GM23338 (cell line): ENCODE measurements at regions not wholly inside any gene's neighbourhood (a gene's known extent, or its start where the extent isn't known, plus 50 kb on each side); places are given as distances from the start of the nearest gene placed in this dataset.

ENCODE experiments used
- ATAC-seq: fragments of 200-7000 bp; cut with Tn5 transposase; 3 replicates; pipeline ENCODE4 v1.9.1; 2020
- DNase-seq: peaks from one replicate; pipeline ENCODE4 v3.0.0-alpha.2; 2015; ENCODE audit warnings: low spot score
- H2AFZ ChIP-seq: fragments of 200-600 bp; sonication (generic); 2 replicates; pipeline ENCODE4 v1.8.0; 2016; ENCODE audit warnings: antibody characterized with exemption, mild to moderate bottlenecking, moderate library complexity
- H3F3A ChIP-seq: fragments of 200-600 bp; sonication (generic); replicated peaks from 2 replicates; pipeline ENCODE4 v1.8.0; 2017; ENCODE audit warnings: antibody characterized with exemption, mixed run types, low read depth
- H3K27ac ChIP-seq: fragments of 200-600 bp; sonication (generic); 2 replicates; pipeline ENCODE4 v1.6.1; 2016; ENCODE audit warnings: low read depth
- H3K27me3 ChIP-seq: fragments of 200-600 bp; sonication (generic); 2 replicates; pipeline ENCODE4 v1.8.0; 2016; ENCODE audit warnings: mild to moderate bottlenecking, mixed run types, moderate library complexity; ENCODE audit not compliant: insufficient read depth
- H3K36me3 ChIP-seq: fragments of 200-600 bp; sonication (generic); 2 replicates; pipeline ENCODE4 v1.8.0; 2016; ENCODE audit warnings: mild to moderate bottlenecking; ENCODE audit not compliant: insufficient read depth
- H3K4me1 ChIP-seq: fragments of 200-600 bp; sonication (generic); 2 replicates; pipeline ENCODE4 v1.8.0; 2016; ENCODE audit warnings: mild to moderate bottlenecking, moderate library complexity; ENCODE audit not compliant: insufficient read depth
- H3K4me2 ChIP-seq: fragments of 200-600 bp; sonication (generic); 2 replicates; pipeline ENCODE4 v1.7.1; 2017; ENCODE audit warnings: mixed run types
- H3K4me3 ChIP-seq: fragments of 200-600 bp; sonication (generic); 2 replicates; pipeline ENCODE4 v1.6.1; 2016; ENCODE audit warnings: mixed run types
- H3K79me2 ChIP-seq: fragments of 200-600 bp; sonication (generic); replicated peaks from 2 replicates; pipeline ENCODE4 v1.8.0; 2017; ENCODE audit warnings: mild to moderate bottlenecking; ENCODE audit not compliant: insufficient read depth
- H3K9me2 ChIP-seq: fragments of 200-600 bp; sonication (generic); 2 replicates; pipeline ENCODE4 v1.8.0; 2017; ENCODE audit not compliant: insufficient read depth
- H4K20me1 ChIP-seq: fragments of 200-600 bp; sonication (generic); replicated peaks from 2 replicates; pipeline ENCODE4 v1.8.0; 2017; ENCODE audit warnings: mild to moderate bottlenecking; ENCODE audit not compliant: insufficient read depth
- H3K27ac Mint-ChIP-seq: 2 replicates; pipeline ENCODE4 v1.8.0; 2020; ENCODE audit warnings: inconsistent platforms, mild to moderate bottlenecking, moderate library complexity, mixed read lengths
- H3K27me3 Mint-ChIP-seq: 3 replicates; pipeline ENCODE4 v1.8.0; 2022; ENCODE audit warnings: low read depth, mild to moderate bottlenecking, moderate library complexity, mixed read lengths, inconsistent platforms; ENCODE audit not compliant: insufficient read depth, poor library complexity
- H3K36me3 Mint-ChIP-seq: 3 replicates; pipeline ENCODE4 v1.8.0; 2021; ENCODE audit warnings: low read depth, mild to moderate bottlenecking, inconsistent platforms, moderate library complexity, mixed read lengths
- H3K4me1 Mint-ChIP-seq: 3 replicates; pipeline ENCODE4 v1.8.0; 2020; ENCODE audit warnings: mild to moderate bottlenecking, inconsistent platforms, mixed read lengths
- H3K4me3 Mint-ChIP-seq: 3 replicates; pipeline ENCODE4 v1.8.0; 2021; ENCODE audit warnings: moderate library complexity, mild to moderate bottlenecking, inconsistent platforms, mixed read lengths
- H3K9me3 Mint-ChIP-seq: 3 replicates; pipeline ENCODE4 v1.8.0; 2020; ENCODE audit warnings: moderate library complexity, mild to moderate bottlenecking, inconsistent platforms, mixed read lengths
- CREB1 ChIP-seq: fragments of 250-450 bp; sonication (Bioruptor Pico); IDR thresholded peaks from 2 replicates; pipeline ENCODE4 v1.5.0; 2020; ENCODE audit warnings: low read depth, mild to moderate bottlenecking, moderate library complexity
- JUNB ChIP-seq: IDR thresholded peaks from one replicate; pipeline ENCODE4 v1.6.1; 2016; ENCODE audit warnings: antibody characterized with exemption; ENCODE audit not compliant: unreplicated experiment
- NANOG ChIP-seq: IDR thresholded peaks from 2 replicates; pipeline ENCODE4 v1.6.1; 2016; ENCODE audit warnings: antibody characterized with exemption, borderline replicate concordance
- POLR2AphosphoS5 ChIP-seq: IDR thresholded peaks from 2 replicates; pipeline ENCODE4 v1.6.1; 2016; ENCODE audit warnings: antibody characterized with exemption, low read depth
- REST ChIP-seq: IDR thresholded peaks from one replicate; pipeline ENCODE4 v1.6.1; 2018; ENCODE audit warnings: antibody characterized with exemption; ENCODE audit not compliant: unreplicated experiment
- STAT1 ChIP-seq: IDR thresholded peaks from one replicate; pipeline ENCODE4 v1.6.1; 2016; ENCODE audit warnings: antibody characterized with exemption; ENCODE audit not compliant: unreplicated experiment
- TF ChIP-seq, protein P1 (sequence below), 2 experiments: fragments of 200-600 bp in 1 of 2; sonication (generic) in 1 of 2; conservative IDR thresholded peaks; 2 replicates each; pipeline versions ENCODE4 v1.5.1 to v1.6.1; 2016 to 2017; ENCODE audit warnings: antibody characterized with exemption in 2 of 2, low read depth in 2 of 2, mild to moderate bottlenecking in 2 of 2, moderate library complexity in 1 of 2
- TF ChIP-seq, protein P2 (sequence below): fragments of 250-450 bp; sonication (Bioruptor Pico); IDR thresholded peaks from 2 replicates; pipeline ENCODE4 v1.5.0; 2020; ENCODE audit warnings: mild to moderate bottlenecking, moderate library complexity

GRCh38 chr10:16341637-16342036 is 95.2 kb upstream of the PTER start:
- no peaks in the 10 kb centered on the region for H3K27me3 ChIP-seq
- peaks cover 3% of the 10 kb centered on the region; the same call in 1 of the 2 replicates for H3K36me3 ChIP-seq

More at GRCh38 chr10:16341637-16342036, 95.2 kb upstream of the PTER start:
- H3K9me3 Mint-ChIP-seq, result peaks cover 2% of the 10 kb centered on the region; the same call in 1 of the 3 replicates
- H3K36me3 Mint-ChIP-seq, result peaks cover 22% of the 10 kb centered on the region
- no peaks in the 10 kb centered on the region for H4K20me1 ChIP-seq
- H3K4me1 Mint-ChIP-seq, result no peaks in the 10 kb centered on the region
- no peaks in the 10 kb centered on the region for H3F3A ChIP-seq
- TF ChIP-seq REST, result no peak
- no peak for TF ChIP-seq JUNB
- no peak for TF ChIP-seq NANOG
- TF ChIP-seq, protein P1, sequence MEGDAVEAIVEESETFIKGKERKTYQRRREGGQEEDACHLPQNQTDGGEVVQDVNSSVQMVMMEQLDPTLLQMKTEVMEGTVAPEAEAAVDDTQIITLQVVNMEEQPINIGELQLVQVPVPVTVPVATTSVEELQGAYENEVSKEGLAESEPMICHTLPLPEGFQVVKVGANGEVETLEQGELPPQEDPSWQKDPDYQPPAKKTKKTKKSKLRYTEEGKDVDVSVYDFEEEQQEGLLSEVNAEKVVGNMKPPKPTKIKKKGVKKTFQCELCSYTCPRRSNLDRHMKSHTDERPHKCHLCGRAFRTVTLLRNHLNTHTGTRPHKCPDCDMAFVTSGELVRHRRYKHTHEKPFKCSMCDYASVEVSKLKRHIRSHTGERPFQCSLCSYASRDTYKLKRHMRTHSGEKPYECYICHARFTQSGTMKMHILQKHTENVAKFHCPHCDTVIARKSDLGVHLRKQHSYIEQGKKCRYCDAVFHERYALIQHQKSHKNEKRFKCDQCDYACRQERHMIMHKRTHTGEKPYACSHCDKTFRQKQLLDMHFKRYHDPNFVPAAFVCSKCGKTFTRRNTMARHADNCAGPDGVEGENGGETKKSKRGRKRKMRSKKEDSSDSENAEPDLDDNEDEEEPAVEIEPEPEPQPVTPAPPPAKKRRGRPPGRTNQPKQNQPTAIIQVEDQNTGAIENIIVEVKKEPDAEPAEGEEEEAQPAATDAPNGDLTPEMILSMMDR (conservative IDR thresholded peaks at IDR 0.05; ENCODE audit: low read depth in 2 of 2), result no peak
- TF ChIP-seq, protein P2, sequence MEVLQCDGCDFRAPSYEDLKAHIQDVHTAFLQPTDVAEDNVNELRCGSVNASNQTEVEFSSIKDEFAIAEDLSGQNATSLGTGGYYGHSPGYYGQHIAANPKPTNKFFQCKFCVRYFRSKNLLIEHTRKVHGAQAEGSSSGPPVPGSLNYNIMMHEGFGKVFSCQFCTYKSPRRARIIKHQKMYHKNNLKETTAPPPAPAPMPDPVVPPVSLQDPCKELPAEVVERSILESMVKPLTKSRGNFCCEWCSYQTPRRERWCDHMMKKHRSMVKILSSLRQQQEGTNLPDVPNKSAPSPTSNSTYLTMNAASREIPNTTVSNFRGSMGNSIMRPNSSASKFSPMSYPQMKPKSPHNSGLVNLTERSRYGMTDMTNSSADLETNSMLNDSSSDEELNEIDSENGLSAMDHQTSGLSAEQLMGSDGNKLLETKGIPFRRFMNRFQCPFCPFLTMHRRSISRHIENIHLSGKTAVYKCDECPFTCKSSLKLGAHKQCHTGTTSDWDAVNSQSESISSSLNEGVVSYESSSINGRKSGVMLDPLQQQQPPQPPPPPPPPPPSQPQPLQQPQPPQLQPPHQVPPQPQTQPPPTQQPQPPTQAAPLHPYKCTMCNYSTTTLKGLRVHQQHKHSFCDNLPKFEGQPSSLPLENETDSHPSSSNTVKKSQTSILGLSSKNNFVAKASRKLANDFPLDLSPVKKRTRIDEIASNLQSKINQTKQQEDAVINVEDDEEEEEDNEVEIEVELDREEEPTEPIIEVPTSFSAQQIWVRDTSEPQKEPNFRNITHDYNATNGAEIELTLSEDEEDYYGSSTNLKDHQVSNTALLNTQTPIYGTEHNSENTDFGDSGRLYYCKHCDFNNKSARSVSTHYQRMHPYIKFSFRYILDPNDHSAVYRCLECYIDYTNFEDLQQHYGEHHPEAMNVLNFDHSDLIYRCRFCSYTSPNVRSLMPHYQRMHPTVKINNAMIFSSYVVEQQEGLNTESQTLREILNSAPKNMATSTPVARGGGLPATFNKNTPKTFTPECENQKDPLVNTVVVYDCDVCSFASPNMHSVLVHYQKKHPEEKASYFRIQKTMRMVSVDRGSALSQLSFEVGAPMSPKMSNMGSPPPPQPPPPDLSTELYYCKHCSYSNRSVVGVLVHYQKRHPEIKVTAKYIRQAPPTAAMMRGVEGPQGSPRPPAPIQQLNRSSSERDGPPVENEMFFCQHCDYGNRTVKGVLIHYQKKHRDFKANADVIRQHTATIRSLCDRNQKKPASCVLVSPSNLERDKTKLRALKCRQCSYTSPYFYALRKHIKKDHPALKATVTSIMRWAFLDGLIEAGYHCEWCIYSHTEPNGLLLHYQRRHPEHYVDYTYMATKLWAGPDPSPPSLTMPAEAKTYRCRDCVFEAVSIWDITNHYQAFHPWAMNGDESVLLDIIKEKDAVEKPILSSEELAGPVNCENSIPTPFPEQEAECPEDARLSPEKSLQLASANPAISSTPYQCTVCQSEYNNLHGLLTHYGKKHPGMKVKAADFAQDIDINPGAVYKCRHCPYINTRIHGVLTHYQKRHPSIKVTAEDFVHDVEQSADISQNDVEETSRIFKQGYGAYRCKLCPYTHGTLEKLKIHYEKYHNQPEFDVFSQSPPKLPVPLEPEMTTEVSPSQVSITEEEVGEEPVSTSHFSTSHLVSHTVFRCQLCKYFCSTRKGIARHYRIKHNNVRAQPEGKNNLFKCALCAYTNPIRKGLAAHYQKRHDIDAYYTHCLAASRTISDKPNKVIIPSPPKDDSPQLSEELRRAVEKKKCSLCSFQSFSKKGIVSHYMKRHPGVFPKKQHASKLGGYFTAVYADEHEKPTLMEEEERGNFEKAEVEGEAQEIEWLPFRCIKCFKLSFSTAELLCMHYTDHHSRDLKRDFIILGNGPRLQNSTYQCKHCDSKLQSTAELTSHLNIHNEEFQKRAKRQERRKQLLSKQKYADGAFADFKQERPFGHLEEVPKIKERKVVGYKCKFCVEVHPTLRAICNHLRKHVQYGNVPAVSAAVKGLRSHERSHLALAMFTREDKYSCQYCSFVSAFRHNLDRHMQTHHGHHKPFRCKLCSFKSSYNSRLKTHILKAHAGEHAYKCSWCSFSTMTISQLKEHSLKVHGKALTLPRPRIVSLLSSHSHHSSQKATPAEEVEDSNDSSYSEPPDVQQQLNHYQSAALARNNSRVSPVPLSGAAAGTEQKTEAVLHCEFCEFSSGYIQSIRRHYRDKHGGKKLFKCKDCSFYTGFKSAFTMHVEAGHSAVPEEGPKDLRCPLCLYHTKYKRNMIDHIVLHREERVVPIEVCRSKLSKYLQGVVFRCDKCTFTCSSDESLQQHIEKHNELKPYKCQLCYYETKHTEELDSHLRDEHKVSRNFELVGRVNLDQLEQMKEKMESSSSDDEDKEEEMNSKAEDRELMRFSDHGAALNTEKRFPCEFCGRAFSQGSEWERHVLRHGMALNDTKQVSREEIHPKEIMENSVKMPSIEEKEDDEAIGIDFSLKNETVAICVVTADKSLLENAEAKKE (CRISPR knock-in tag), result no peak
- TF ChIP-seq CREB1 (CRISPR knock-in tag), result no peak
- no peak for TF ChIP-seq STAT1
- no peak for TF ChIP-seq POLR2AphosphoS5
- ATAC-seq (no peak), DNase-seq (no peak)
- H3K27ac ChIP-seq, result no peak overlapping the region
- H3K27me3 Mint-ChIP-seq, result peaks cover 2% of the 10 kb centered on the region
- no peak overlapping the region for H3K27ac Mint-ChIP-seq
- H3K4me3 ChIP-seq, result no peak overlapping the region
- H3K4me2 ChIP-seq, result no peak overlapping the region
- no peaks in the 10 kb centered on the region for H3K9me2 ChIP-seq
- no peak overlapping the region for H2AFZ ChIP-seq
- H3K4me1 ChIP-seq, result no peaks in the 10 kb centered on the region
- no peaks in the 10 kb centered on the region for H3K79me2 ChIP-seq
- H3K4me3 Mint-ChIP-seq, result no peak overlapping the region
